NCI-H345 treated with DMSO at 0.1 percent for 48 hours (cell line): ENCODE measurements at regions not wholly inside any gene's neighbourhood (a gene's known extent, or its start where the extent isn't known, plus 50 kb on each side); places are given as distances from the start of the nearest gene placed in this dataset.
"Not testable (repeated sequence)": the region's sequence is repeated elsewhere in the genome, so short reads cannot be mapped to it uniquely, and the experiment has no call there.

Source experiments
- DNase-seq: peaks from one replicate; lab custom pipeline; 2025; ENCODE audit not compliant: unreplicated experiment; lab: John Stamatoyannopoulos, UW

DNA sequence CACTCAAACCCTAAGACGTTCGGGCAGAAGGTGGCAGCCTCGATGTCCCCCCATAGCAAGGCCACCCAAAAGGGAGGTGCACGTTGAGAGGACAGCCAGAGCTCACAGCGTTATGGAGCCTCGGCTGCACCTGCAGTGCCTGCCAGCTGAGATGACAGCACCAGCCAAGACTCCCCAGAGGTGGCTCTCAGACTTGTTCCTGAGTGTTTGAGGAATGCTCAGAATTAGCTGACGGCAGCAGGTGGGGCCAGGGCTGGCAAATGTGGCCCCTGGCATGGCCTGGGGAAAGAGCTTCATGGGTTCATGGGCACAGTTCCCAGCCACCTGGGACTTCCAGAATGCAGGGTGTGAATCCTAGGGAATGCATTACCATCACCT, 177.8 kb downstream of the KLF13 start:
- no peak for DNase-seq

DNA sequence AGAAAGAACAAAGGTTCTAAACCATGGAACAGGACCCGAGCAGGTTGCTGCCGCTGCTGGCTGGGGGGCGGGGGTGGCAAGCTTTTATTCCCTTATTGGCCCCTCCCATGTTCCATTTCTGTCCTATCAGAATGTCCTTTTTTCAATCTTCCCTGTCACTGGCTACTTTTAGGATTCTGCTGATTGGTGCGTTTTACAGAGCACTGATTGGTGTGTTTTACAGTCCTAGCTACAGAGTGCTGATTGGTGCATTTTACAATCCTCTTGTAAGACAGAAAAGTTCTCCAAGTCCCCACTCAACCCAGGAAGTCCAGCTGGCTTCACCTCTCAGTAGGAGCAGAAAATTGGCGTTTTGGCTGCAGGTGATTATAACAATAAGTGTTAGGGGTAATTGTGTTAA, 180.9 kb downstream of the KLF13 start:
- not testable (repeated sequence) for DNase-seq

DNA sequence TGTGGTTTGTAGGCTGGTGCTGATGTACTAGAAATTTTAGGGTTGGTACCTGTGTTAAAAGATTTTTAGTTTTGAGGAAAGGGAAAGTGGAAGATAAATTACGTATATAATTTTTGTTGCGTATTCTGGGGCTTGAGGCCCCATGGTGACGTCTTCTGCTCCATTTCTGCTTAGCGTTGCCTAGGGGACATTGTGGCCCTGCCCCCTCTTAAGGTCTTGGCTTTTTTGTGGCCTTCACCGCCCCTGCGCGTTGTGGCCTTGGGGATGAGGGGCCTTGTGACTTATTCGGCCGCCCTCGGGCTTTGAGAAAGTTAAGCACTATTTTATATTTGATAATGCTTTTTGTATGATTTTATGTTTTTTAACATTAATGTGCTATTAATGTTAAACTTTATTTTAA, 182.0 kb downstream of the KLF13 start:
- DNase-seq, result no peak

DNA sequence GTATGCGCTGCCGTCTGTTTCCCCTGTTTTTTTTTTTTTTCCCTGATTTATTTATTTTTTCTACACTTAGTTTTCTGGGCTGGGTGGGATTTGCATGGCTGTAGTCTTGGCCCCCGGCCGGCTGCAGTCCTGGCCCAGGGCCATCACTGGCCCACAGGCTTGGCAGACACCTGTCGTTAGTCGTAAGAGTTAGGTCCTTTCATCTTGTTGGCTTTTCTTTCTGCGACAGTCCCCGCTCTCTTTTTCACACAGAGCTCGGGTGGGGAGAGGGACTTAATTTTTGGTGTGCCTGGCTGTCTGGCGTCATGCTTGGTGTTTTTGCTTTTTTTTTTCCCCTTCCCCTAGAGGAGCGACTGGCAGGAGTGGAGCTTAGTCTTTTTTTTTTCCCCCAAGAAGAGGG, 183.4 kb downstream of the KLF13 start:
- no peak for DNase-seq

DNA sequence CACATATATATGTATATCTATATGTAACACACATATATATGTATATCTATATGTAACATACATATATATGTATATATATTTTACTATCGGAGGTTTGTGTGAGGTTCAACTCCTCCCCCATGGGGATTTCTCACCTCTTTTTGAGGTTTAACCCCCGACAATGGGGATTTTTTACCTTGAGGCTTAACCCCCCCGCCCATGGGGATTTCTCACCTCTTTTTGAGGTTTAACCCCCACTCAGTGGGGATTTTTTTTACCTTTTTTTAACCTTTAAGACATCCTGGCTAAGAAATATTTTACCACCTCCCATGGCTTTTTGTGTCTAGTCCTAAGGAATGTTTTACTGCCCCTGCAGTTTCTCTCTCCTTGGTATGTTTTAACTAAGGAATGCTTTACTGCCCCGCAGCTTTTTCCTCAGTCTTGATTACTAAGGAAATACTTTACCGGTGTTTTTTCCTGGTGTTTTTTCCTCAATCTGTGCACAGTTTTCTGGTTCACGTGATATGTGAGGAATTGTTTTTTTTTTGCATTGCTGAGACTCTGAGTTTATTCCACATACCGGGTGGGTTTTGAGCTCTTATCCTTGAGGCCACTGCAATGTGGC, 185.2 kb downstream of the KLF13 start:
- no peak for DNase-seq

DNA sequence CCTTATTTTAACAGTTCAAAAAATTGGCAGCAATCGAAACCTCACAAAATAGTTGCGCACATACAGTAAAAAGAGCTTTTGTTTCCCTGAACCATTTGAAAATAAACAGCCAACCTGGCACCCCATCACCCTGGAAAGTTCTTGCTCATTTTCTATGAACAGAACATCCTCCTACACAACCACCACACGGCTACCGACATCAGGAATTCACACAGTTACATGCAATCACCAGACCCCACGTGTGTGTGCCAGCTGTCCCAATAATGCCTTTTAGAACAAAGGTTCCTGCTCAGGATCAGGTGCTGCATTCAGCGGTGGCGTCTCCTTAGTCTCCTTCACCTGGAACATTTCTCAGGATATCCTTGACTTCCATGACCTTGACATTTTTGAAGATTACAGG, 186.5 kb downstream of the KLF13 start:
- no peak for DNase-seq

DNA sequence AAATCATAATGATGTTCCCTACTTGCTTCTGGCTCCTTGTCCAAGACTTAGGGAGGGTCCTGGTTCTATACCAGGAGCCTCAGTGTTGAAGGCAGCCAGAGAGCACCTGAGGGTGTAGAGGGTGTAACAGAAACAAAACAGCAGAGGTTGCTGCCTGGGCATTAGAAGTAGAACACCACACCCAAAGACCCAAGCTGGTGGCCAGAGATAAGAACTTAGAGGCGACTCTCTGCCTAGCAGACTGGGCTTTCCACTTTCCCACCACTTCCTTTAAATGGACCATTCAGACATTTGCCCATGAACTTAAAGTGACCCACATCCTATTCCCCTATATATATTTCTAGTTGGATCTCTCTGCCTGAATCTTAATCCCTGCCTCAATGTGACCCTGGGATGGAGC, 189.8 kb downstream of the KLF13 start:
- DNase-seq, result no peak

DNA sequence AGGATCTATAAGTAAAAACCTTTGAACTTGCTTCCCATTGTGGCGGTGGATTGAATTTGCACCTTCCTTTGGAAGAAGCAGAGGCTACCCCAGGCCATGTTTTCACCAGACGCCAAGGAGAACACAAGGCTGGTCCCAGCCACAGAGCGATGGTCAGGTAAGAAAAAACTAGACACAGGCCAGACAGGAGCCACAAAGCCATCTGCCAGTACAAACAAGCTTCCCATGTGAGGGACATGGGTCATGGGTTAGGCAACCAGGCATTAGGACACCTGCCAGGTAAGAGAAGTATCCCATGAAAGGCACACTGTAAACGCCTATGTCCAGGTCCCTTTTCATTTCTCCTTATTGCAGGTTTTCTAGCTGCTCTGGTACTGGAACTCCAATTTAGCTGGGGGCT, 190.2 kb downstream of the KLF13 start:
- DNase-seq, result no peak

DNA sequence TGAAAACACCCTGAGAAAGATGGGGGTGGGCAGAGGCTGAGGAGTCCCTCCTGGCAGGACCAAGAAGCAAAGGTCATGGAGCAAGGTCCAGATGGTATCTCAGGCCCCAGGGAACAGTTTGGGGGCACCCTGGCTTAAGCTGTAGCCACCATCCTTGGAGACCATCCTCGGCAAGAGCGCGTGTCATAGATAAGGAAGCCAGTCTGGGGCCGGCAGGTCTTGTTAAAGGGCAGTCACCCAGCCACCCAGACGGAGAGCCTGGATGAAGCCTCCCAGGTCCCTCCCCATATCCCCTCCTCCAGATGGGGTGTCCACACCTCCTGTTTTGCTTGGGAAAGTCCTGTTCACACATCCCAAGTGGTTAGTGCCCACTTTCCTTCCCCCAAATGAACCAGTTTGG, 191.1 kb downstream of the KLF13 start:
- no peak for DNase-seq

DNA sequence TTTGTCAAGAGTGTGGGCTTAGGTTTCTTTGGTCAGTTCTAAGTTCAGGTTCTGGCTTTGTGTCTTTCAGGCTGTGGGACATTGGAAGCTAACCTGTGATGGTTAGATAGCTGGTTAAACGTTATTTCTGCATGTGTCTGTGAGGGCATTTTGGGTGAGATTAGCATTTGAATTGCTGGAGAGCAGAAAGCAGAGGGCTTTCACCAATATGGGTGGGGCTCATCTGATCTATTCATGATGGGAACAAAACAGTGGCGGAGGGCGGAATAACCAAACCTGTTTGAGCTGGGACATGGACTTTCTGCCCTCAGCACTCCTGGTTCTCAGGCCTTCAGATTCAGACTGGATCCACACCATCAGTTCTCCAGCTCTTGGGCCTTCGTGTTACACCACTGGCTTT, 195.4 kb downstream of the KLF13 start:
- no peak for DNase-seq

DNA sequence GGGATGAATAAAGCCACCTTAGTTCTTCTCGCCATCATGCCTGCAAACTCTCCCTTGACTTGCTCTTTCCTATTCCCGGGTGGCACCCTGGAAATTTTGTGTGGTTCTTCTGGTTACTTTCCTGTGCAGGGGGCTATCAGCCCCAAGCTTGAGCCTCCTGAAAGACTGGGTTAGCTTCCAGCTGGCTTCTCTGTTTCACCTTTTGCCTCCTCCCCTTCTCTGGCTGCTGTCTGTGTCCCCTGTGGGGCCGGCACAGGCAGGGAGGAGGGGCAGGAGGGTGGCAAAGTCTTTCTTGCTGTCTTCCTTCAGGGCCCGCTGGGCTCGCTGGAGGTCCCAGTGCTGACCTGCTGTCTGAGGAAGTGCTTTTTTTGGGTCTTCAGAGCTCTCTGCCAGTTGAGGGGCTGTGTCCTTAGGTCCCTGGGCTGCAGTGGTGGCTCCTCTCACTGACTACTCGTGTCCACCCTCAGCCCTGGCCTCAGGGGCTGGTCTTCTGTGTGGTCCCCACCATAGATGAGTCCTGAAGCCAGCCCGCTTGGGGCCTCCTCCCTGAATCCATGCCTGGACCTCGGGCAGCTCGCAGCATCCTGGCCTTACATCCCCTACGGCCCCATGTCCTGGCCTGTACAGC, 196.5 kb downstream of the KLF13 start:
- no peak for DNase-seq

DNA sequence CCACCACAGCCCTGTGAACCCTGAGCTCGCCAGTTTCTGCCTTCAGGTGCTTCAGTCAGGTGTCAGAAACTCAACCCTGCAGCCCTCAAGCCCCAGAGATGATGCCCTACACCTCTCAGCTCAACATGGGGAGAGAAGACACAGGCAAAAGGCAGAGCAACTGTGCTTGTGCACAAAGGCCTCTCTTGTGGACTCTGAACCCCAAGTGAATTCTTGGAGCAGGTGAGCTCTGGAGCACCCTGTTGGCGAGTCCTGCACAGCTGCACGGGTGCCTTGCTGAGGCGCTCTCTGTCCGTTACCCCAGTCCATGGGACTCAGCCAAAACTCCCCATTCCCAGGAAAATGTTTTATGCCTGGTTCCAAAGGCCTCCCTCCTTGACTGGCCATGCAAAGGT, 197.0 kb downstream of the KLF13 start:
- DNase-seq, result no peak

DNA sequence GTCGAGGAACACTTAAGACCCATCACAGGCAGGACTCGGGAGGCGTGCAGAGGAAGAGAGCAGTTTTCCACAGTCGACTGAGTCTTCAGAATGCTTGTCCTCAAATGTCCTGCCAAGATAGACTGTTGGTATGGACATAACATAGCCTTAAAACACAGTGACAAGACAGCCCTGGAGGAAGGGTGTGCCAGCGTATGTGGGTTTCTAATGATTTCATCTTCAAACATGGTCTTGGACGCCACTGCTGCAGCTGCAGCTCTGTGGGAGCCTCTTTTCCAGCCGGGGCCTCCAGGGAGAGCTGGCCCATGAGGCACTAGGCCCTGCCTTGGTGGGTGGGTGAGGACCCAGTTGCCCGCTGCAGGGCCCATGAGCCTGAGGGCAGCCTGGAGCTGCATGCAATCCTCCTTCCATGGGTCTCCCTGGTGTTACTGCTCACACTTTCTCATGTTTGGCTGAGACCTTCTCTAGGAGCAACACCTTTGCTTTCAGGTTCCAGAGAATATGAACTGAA, 198.6 kb downstream of the KLF13 start:
- no peak for DNase-seq

DNA sequence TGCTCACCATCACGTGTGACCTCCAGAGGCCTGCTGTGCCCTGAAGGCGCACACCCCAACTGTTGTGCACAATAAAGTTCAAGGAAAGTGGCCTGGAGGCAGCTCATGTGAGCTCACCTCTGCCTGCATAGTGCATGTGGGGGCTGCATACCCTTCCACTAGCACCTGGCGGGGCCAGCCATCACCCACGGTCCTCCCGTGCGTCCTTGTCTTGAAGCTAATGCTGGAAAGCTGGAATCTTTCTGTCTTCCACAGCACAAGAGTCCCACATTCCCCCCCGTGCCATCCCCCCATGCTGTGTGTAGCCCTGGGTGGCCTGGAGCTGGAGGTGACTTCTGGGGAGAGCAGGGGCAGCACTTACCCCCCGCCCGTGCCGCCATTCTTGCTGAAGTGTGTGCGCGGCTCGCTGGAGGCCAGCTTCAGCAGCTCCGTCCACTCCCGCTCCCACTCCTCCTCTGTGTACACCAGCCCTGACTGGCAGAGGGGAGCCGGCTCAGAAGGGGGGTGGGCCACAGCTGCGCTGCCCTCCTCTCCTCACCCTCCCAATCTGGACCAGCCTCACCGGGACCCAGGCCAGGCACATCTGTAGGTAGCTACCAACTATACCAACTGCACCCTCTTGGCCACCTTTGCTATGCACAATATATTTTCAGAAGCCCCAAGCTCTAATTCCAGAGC, 199.5 kb downstream of the KLF13 start:
- DNase-seq, result no peak

DNA sequence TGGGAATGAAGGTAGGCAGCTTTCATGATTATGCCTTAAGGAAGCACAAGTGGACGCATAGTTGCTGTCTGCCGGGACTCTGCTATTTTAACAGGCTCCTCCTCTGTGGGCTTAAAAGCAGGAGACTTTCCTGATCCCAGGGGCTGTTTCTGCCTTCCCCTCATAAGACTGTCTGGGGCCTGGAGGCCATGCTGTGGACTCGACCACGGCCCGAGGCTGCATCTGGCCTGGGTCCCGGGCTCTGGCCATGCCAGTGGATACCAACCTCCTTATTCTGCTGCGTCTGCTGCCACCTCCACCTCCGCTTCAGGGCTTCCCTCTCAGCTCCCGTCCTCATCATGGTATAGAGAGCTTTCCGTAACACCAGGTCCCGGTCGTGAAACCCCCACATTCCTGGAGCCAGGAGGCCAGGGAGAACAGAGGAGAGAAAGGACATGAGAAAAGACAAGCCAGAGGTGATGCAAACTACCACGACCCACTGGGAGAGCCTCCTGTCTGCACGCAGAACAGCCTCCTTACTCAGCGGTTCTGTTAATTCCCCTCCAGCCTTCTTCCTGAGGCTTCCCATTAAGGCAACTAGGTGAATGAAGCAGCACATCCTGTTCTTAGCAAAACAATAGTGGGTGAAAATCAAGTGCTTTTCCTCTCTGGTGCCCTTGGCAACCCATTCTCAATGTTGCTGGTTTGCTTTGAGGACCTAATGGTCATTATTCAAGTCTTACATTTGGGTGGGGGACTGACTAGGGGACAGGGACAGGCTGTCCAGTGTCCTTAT, 200.5 kb downstream of the KLF13 start:
- no peak for DNase-seq

DNA sequence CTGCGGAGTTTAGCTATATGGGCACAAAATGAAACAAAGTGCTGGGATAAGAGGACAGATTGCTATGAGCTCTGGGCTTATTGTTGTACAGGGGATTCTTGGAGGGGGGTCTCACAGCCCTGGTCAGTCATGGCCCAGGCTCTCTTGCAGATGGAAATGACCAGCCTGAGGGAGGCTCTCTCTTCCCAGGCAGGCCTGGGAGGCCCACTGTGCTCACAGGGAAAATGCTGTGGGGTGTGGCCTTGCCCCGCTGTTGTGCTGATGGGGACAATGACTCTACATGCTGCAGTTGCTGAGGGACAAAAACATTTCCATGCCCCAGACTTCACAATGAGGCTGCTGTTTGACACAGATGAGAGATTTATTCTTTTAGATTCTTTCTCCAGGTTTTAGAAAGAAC, 202.2 kb downstream of the KLF13 start:
- DNase-seq, result no peak

DNA sequence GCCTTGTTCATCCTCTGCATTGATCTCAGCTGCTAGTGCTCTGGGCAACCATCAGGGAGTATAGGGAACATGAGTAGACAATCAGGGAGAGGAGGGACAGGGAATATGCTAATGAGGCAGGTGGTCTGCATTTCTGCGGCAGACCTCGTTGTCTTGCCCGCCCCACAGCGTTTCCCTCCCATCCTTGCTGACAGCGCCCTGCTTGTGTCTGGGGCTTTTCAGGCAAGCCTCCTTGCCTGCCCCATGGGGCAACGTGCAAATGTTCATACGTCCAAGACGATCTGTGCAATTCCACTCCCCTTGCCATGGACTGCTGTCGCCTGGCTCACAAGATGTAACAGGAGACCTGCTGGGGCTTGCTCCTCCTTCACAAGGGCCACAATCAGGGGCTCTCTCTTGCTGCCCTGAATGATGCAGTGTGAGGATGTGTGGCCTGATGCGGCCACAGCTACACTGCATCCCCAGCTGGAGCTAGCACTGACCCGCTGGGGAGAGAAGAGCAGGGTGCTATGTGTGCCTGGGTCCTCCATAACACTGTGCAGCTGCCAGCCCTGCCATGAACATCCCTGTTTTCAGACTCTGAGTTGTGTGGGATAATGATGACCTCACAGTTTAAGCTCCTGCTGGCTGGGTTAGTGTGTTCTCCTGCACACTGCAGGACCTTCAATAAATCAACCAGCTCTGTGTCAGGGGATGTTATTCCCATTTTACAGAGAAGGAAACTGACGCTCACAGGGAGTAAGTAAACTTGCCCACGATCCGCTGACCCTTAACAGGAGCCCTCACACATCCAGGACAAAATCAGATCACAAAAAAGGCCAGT, 211.3 kb downstream of the KLF13 start:
- no peak for DNase-seq

DNA sequence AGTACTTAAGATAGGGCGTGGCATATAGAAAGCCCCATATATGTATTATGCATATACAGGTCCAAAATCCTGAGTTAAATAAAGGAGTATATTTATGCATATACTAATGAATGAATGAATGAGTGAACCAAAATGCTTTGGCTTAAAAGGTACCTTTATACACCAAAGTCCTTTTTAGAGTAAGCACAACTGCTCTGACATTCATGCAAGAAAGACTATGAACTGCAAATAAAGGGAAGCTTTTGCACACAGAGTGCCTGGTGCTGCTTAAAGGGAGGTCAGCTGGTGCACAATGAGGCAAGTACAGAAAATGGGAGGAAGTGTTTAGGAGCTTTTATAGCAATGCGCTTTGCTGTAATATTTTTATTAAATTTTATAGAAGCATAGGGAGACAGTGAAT, 214.0 kb downstream of the KLF13 start:
- no peak for DNase-seq

DNA sequence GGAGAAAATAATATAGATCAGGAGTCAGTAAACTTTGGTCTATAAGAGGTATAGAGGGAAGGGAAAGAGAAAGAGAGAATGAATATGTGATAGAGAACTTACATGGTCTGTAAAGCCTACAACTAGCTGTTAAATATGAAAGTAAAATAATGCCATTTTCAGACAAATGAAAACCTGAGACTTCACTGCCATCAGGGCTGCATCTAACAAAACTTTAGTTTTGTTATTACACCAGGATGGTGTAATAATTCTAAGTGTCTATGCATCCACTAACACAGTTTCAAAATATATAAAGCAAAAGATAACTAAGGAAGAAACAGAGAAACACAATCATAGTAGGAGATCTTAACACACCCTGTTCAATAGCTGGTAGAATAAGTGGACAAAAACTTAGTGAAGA, 217.7 kb downstream of the KLF13 start:
- DNase-seq, result no peak

DNA sequence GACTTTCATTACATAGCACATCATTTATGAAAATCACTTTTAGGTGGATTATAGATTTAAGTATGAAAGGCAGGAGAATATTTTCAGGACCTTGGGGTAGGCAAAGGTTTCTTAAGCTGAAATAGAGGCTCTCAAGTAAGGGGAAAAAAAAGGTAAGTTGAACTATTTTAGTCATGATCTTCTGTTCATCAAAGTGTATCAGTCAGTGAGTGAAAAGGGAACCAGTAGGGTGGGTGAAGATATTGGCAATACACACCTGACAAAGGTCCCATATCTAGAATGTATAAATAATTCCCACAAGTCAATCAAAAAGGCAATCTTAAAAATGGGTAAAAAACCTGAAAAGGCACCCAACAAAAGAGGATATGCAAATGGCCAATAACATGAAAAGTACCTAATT, 218.6 kb downstream of the KLF13 start:
- DNase-seq, result no peak
